Suprapubic skin (tissue), 4 donors: ENCODE measurements at regions not wholly inside any gene's neighbourhood (a gene's known extent, or its start where the extent isn't known, plus 50 kb on each side); places are given as distances from the start of the nearest gene placed in this dataset.

Experiments used
- EP300 ChIP-seq: sonication (generic); formaldehyde crosslinking; IDR thresholded peaks from one replicate; pipeline ENCODE4 v1.6.1; 2017; ENCODE audit warnings: antibody characterized with exemption
- POLR2A ChIP-seq, 2 donors: fragments of 450-650 bp; IDR thresholded peaks; one replicate each; pipeline ENCODE4 v1.6.1; 2017; ENCODE audit warnings: antibody characterized with exemption in 2 of 2, mild to moderate bottlenecking in 2 of 2, moderate library complexity in 2 of 2
- POLR2AphosphoS5 ChIP-seq, 3 donors: sonication (generic); formaldehyde crosslinking; IDR thresholded peaks; one replicate each; pipeline ENCODE4 v1.6.1; 2017; ENCODE audit warnings: antibody characterized with exemption in 3 of 3
- TF ChIP-seq, protein P1 (sequence below), 2 donors: fragments of 200-600 bp in 1 of 2; fragments of 450-650 bp in 1 of 2; sonication (generic) in 1 of 2; IDR thresholded peaks; one replicate each; pipeline ENCODE4 v1.5.1; 2016 to 2019; ENCODE audit warnings: antibody characterized with exemption in 2 of 2, mild to moderate bottlenecking in 1 of 2, moderate library complexity in 1 of 2

DNA sequence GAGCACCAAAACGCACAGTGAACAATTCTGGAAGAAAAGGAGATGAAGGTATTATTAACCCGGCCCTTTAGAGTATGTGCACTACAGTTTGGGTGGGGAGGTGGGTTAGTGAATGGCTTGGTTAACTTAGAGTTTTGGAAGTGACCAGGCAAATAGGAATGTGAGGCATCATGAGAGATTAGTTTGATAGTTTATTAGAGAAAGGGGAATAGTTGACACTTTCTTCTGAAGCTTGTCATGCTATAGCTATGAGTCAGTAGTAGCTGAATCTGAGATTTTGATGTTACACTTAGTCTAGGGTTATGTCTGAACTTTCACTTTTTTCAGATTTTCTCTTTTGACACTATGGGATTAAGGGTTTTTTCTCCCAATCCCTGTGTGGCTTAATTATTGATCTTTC lies 567.2 kb downstream of the SNAPC1 start:
- TF ChIP-seq, protein P1, sequence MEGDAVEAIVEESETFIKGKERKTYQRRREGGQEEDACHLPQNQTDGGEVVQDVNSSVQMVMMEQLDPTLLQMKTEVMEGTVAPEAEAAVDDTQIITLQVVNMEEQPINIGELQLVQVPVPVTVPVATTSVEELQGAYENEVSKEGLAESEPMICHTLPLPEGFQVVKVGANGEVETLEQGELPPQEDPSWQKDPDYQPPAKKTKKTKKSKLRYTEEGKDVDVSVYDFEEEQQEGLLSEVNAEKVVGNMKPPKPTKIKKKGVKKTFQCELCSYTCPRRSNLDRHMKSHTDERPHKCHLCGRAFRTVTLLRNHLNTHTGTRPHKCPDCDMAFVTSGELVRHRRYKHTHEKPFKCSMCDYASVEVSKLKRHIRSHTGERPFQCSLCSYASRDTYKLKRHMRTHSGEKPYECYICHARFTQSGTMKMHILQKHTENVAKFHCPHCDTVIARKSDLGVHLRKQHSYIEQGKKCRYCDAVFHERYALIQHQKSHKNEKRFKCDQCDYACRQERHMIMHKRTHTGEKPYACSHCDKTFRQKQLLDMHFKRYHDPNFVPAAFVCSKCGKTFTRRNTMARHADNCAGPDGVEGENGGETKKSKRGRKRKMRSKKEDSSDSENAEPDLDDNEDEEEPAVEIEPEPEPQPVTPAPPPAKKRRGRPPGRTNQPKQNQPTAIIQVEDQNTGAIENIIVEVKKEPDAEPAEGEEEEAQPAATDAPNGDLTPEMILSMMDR (IDR thresholded peaks at IDR 0.05): no peak
- TF ChIP-seq EP300 (no peak), POLR2A (IDR thresholded peaks at IDR 0.05) (no peak), POLR2AphosphoS5 (IDR thresholded peaks at IDR 0.05) (no peak)
